GM23338 (cell line): ENCODE measurements at regions not wholly inside any gene's neighbourhood (a gene's known extent, or its start where the extent isn't known, plus 50 kb on each side); places are given as distances from the start of the nearest gene placed in this dataset.

Source experiments
- CREB1 ChIP-seq: fragments of 250-450 bp; sonication (Bioruptor Pico); IDR thresholded peaks from 2 replicates; pipeline ENCODE4 v1.5.0; 2020; ENCODE audit warnings: low read depth, mild to moderate bottlenecking, moderate library complexity
- CTCF ChIP-seq, 2 experiments: fragments of 200-600 bp in 1 of 2; sonication (generic) in 1 of 2; conservative IDR thresholded peaks; 2 replicates each; pipeline versions ENCODE4 v1.5.1 to v1.6.1; 2016 to 2017; ENCODE audit warnings: antibody characterized with exemption in 2 of 2, low read depth in 2 of 2, mild to moderate bottlenecking in 2 of 2, moderate library complexity in 1 of 2
- EZH2 ChIP-seq: fragments of 200-600 bp; sonication (generic); IDR thresholded peaks from one replicate; pipeline ENCODE4 v1.8.0; 2017; ENCODE audit warnings: antibody characterized with exemption, mild to moderate bottlenecking, low read depth; ENCODE audit not compliant: unreplicated experiment
- POLR2AphosphoS5 ChIP-seq: IDR thresholded peaks from 2 replicates; pipeline ENCODE4 v1.6.1; 2016; ENCODE audit warnings: antibody characterized with exemption, low read depth
- REST ChIP-seq: IDR thresholded peaks from one replicate; pipeline ENCODE4 v1.6.1; 2018; ENCODE audit warnings: antibody characterized with exemption; ENCODE audit not compliant: unreplicated experiment
- ZNF114 ChIP-seq: fragments of 250-450 bp; sonication (Bioruptor Pico); IDR thresholded peaks from 2 replicates; pipeline ENCODE4 v1.5.0; 2020; ENCODE audit warnings: mild to moderate bottlenecking, moderate library complexity

GRCh38 chr2:207362716-207363115 is 167.0 kb upstream of the CREB1 start:
- TF ChIP-seq CTCF (conservative IDR thresholded peaks at IDR 0.05; ENCODE audit: low read depth in 2 of 2) (no peak), REST (no peak), EZH2 (no peak), CREB1 (no peak), ZNF114 (CRISPR knock-in tag) (no peak), POLR2AphosphoS5 (no peak)
